ENCODE measurements at regions not wholly inside any gene's neighbourhood (a gene's known extent, or its start where the extent isn't known, plus 50 kb on each side); places are given as distances from the start of the nearest gene placed in this dataset.
A peak's percentile ranks its signal among the peaks of the same experiment; 100 is the strongest.

DNA sequence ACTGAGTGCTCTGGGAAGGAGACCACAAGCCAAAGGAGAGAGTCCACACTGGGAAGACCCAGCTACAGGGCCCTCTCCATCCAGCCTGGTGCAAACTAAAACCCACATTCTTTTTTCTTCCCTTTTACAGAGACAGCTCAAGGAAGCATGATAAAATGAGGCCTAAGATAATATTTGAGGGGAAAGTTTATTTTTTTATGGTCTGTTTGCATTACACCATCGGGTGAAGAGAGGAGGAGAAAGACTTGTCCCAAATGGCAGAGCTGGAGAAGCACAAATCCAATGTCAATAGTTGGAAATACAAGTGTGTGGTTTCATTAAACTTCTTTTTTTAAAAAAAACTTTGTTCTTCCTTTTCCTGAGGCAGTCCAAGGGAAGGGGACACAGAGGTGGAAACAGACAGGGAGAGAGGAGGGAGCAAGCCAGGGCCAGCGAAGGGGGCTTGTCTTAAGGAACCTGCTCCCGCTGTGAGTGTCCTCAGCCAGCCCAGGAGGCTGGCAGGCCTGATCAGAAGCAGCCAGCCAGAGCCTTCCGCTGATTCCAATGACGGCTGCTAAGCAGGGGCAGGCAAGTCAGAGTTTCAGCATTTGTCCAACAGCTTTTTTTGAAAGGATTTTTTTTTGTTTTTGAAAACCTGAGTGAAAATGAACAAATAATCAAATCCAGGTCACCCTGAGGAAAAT is 203.8 kb upstream of the SIX2 start:
- no peak for DNase-seq (ENCODE audit: low read depth in 2 of 2)

DNA sequence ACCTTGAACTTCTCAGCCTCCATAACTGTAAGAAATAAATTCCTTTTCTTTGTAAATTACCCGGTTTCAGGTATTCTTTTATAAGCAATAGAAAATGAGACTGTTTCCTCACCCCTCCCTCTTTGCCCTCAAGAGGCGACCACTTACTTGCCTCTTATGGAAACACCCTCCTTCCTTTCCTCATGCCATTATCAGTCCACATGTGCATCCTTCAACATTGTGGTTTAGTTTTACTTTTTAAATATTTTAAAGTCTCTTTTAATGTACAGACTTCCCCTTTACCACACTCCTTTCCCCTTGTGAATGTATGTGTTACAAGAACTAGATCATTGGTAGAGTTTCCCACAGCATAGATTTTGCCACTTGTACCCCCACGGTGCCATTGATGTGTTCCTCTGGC is 202.4 kb upstream of the SIX2 start:
- DNase-seq (ENCODE audit: low read depth in 2 of 2) = no peak

GRCh38 chr2:45210462-45211195 is 201.4 kb upstream of the SIX2 start:
- no peak for DNase-seq (ENCODE audit: low read depth in 2 of 2)

DNA sequence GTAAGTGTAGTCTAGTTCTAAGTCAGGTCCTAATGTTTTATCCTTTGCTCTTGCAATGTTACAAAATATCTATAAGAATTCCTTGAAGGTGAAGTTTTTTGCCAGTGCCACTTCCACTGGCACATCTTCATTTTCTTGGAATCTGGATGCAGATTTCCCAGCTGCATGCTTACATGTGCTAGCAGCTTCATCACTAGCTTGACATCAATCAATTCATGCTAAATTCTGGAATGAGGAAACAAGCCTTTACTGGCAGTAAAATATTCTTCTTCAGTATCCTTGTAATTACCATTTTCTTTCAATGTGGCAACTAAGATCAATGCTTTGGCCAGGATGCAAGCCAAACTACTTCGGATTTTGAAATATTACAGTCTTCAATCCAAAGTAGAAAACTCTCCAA is 200.6 kb upstream of the SIX2 start:
- no peak for DNase-seq (ENCODE audit: low read depth in 2 of 2)

DNA sequence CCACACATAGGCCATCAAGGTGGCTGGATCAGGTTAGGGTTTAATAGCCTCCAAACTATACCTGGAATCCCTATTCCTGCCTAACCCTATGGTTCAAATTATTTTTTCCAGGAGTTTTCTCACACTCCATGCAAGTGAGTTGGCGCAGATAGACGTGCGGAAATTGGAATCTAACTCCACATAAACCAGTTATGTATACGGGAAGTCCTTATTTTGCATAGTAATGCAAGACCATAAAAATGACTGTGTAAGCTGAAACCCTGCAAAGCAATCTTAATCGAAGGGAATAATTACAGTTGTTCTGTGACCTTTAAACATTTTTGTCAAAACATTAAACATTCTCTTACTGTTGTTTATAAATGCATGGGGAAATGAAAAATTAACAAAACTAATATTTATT is 200.1 kb upstream of the SIX2 start:
- DNase-seq (ENCODE audit: low read depth in 2 of 2) = no peak

DNA sequence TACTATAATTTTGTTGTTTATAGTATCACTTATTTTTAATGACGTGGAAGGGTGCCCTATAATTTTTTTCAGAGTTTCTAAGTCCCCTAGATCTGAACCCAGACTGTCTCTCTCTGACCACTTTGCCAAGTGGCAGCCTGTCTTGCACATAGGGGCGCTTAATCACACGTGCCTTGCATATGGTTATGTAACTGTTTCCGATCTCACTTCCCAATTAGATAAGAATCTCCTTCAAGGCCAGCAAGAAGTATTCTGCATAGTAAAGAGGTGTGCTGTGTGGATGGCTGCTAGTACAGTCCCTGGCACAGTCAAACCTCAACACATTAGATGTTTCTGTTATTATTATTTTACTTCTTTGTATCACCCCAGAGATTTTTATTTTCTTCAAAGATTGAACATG is 197.8 kb upstream of the SIX2 start:
- DNase-seq (ENCODE audit: low read depth in 2 of 2) = peak in 1 of 2 donors; percentile 27

GRCh38 chr2:45205985-45206384 is 196.7 kb upstream of the SIX2 start:
- DNase-seq (ENCODE audit: low read depth in 2 of 2) = no peak

- no peak for DNase-seq (ENCODE audit: low read depth in 2 of 2)
Measured at GRCh38 chr2:45205480-45205879, 196.2 kb upstream of the SIX2 start.

DNA sequence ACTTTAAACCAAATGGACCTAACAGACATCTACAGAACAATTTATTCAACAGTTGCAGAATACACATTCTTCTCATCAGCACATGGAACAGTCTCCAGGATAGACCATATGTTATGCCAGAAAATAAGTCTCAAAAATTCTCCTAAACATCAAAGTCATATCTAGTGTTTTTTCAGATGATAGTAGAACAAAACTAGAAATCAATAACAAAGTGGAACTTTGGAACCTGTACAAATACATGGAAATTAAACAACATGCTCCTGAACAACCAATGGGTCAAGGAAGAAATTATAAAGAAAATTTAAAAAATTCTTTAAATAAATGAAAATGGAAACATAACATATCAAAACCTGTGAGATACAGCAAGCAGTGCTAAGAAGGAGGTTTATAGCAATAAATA is 194.1 kb upstream of the SIX2 start:
- no peak for DNase-seq (ENCODE audit: low read depth in 2 of 2)

GRCh38 chr2:45199973-45200372 is 190.7 kb upstream of the SIX2 start:
- no peak for DNase-seq (ENCODE audit: low read depth in 2 of 2)

GRCh38 chr2:45195916-45196315 is 186.7 kb upstream of the SIX2 start:
- no peak for DNase-seq (ENCODE audit: low read depth in 2 of 2)

- DNase-seq (ENCODE audit: low read depth in 2 of 2) = no peak
Measured at GRCh38 chr2:45194596-45194995, 185.3 kb upstream of the SIX2 start.

DNA sequence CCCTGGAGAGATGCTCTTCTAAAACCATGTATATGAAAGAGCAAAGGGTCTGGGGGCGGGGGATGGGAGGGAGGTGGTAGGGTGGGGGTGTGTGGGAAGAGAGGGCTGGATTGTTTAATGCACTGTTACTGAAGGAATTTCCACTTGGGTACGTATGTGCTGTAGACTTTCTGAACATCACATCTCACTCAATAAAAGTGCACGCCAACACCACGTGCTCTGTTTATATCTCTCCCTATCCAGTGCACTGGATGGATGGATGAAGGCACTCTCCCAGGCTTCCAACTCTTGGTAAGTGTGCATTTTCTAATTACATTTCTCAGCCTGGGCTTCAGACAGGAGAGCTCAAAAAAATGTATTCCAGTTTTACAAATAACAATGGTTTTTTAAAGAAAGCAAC is 184.3 kb upstream of the SIX2 start:
- DNase-seq (ENCODE audit: low read depth in 2 of 2) = no peak

GRCh38 chr2:45192991-45193390 is 183.7 kb upstream of the SIX2 start:
- no peak for DNase-seq (ENCODE audit: low read depth in 2 of 2)

DNA sequence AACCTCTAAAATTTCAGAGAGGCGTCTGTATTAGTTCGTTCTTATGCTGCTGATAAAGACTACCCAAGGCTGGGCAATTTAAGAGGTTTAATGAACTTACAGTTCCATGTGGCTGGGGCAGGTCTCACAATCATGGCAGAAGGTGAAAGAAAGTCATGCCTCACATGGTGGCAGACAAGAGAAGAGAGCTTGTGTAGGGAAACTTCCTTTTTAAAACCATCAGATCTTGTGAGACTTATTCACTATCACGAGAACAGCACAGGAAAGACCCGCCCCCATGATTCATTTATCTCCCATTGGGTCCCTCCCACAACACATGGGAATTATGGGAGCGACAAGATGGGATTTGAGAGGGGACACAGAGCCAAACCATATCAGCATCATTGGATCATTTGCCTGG is 183.2 kb upstream of the SIX2 start:
- DNase-seq (ENCODE audit: low read depth in 2 of 2) = no peak

- DNase-seq (ENCODE audit: low read depth in 2 of 2) = no peak
Measured at GRCh38 chr2:45191976-45192375, 182.7 kb upstream of the SIX2 start.

GRCh38 chr2:45191146-45191863 is 182.1 kb upstream of the SIX2 start:
- DNase-seq (ENCODE audit: low read depth in 2 of 2) = no peak

DNA sequence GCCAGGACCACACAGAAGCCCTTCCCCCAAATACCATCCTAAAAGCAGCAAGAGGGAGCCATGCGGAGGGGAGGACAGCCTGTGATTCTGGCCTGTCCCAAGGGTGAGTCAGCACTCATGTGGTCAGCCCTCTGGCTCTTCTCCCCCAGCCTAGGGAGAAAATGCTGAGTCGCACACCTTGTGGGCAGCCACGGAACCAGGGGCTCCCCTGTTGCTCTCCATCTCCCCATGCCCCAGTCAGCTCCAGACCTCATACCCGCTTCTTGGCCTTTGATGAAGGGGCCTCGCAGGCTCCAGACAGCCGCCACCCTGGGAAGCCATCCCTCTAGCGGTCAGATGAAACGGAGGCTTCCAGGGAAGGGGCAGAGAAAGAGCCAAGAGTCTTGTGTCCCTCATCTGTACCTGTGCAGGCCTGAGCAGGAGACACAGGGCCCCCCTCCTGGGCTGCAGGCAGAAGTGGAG is 181.3 kb upstream of the SIX2 start:
- DNase-seq (ENCODE audit: low read depth in 2 of 2) = peak in 1 of 2 donors; percentile 9

GRCh38 chr2:45184606-45185005 is 175.4 kb upstream of the SIX2 start:
- no peak for DNase-seq (ENCODE audit: low read depth in 2 of 2)

GRCh38 chr2:45182667-45183295 is 173.5 kb upstream of the SIX2 start:
- no peak for DNase-seq (ENCODE audit: low read depth in 2 of 2)

DNA sequence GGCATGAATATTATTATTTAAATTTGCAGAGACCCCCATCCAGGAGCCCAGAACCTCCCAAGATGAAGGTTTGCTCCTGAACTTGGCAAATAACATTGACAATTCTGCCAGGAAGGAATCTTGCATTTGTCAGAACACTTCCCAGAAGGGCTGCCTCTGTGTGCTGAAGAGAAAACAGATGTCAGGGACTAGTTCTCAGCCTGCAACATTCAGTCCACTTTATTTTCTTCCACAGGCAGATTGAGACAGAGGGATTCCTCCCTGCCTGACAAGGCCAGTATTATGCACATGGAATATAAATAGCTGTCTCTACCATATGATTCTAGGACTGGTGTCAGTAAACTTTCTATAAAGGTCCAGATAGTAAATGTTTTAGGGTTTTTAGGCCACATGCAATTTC is 171.5 kb upstream of the SIX2 start:
- DNase-seq (ENCODE audit: low read depth in 2 of 2) = no peak
